HG03565 (cell line): ENCODE measurements at regions not wholly inside any gene's neighbourhood (a gene's known extent, or its start where the extent isn't known, plus 50 kb on each side); places are given as distances from the start of the nearest gene placed in this dataset.
"Not testable (repeated sequence)": the region's sequence is repeated elsewhere in the genome, so short reads cannot be mapped to it uniquely, and the experiment has no call there.

Experiments used
- ATAC-seq: cut with Tn5 transposase; IDR thresholded peaks from one replicate; pipeline ENCODE4 v1.9.1; 2021; ENCODE audit warnings: mild to moderate bottlenecking, moderate library complexity; ENCODE audit not compliant: unreplicated experiment

DNA sequence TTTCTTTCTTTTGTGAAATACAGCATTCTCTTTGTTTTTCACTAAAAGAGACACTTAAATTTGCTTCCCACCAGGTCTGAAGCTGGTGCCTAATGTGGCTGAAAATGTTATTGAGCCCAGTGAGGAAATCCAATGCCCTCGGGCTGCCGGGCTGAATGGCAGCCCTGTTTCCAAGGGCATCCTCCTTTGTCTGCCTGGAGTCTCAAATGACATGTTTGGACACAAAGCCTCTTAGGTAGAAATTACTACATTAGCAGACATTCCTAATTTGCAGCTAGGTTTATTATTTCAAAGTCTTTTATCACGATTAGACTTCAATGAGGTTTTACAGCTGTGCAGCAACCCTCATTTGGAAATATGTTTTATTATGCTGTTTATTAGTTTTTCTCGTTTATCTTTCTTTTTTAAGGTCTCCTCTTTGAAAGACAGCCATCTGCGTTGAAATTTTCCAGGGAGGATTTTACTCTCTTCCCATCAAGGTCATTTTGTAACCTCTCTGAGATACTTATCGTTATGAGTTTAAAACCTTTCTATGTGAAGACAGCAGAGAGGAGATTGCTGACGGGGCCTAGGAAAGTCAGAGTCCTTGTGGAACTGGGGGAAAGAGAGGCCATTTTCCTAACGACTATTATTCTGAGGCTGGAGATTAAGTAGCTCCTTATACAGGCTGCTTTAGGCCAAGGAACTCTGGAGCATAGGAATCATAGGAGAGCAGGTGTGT is 59.0 kb upstream of the ZNF532 start:
- no peak for ATAC-seq

GRCh38 chr18:58806826-58807714 is 57.6 kb upstream of the ZNF532 start:
- peak; percentile 97 for ATAC-seq

DNA sequence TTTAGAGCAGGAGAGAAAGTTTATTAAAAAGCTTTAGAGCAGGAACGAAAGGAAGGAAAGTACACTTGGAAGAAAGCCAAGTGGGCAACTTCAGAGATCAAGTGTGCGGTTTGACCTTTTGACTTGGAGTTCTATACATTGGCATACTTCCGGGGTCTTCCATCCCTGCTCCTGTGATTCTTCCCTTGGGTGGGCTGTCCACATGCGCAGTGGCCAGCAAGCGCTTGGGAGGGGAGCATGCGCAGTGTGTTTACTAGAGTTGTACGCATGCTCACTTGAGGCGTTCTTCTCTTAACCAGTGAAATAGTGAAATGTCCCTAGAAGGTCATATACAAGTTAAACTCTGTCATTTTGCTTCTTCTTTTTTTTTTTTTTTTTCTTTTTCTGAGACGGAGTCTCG is 56.9 kb upstream of the ZNF532 start:
- ATAC-seq, result no peak

- no peak for ATAC-seq
These were observed 56.3 kb upstream of the ZNF532 start for GRCh38 chr18:58808349-58808748.

DNA sequence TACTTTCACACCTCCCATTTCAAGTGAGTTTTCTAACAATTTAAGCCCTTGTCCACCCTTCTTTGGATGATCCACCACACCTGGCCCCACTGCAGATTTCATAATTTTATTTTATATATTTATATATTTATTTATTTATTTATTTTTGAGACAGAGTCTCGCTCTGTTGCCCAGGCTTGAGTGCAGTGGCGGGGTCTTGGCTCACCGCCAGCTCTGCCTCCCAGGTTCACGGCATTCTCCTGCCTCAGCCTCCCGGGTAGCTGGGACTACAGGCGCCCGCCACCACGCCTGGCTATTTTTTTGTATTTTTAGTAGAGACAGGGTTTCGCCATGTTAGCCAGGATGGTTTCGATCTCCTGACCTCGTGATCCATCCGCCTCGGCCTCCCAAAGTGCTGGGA is 52.8 kb upstream of the ZNF532 start:
- ATAC-seq, result not testable (repeated sequence)

GRCh38 chr18:58813105-58813504 is 51.6 kb upstream of the ZNF532 start:
- no peak for ATAC-seq

DNA sequence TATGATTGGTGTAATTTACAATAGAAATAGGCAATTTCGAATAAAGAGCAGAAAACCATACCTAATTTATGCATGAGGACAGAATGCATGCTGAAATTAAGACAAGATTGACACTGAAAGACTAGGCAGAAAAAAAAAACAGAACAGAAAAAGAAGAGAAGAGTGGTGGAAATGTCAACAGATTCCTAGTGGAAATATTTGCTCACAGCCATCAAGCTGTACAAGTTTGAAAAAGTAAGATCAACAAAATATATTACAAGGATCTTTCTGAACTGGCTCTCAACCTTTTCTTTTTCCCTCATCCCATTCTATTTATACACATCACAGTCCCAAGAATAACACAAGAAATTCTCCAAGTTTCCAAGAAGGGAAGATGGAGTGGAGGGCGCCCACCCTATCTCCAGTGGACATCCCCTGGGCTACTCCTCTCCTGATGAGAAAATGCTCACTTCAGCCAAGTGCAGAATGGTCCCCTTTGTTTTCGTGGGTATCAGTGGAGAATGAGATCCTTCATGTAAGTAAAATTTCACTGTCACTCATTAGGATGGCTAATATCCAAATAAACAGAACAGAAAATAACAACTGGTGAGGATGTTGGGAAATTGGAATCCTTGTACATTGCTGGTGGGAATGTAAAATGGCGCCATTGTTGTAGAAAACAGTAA is 51.0 kb upstream of the ZNF532 start:
- ATAC-seq, result no peak

DNA sequence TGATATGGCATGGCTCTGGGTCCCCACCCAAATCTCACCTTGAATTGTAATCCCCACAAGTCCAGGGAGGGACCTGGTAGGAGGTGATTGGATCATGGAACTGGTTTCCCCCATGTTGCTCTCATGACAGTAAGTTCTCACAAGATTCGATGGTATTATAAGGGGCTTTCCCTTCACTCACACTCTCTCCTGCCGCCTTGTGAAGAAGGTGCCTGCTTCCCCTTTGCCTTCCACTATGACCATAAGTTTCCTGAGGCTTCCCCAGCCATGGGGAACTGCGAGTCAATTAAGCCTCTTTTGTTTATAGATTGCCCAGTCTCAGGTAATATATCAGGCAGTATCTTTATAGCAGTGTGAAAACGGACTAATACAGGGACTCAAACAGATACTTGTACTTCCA is 50.4 kb upstream of the ZNF532 start:
- ATAC-seq, result no peak
